PFSK-1 (cell line): ENCODE measurements at regions not wholly inside any gene's neighbourhood (a gene's known extent, or its start where the extent isn't known, plus 50 kb on each side); places are given as distances from the start of the nearest gene placed in this dataset.

ENCODE experiments used
- FOXP2 ChIP-seq: optimal IDR thresholded peaks from 2 replicates; pipeline ENCODE3; 2011; ENCODE audit warnings: borderline replicate concordance, control low read depth, inconsistent platforms; ENCODE audit not compliant: insufficient read depth; ENCODE audit errors: extremely low read length, extremely low read depth
- POLR2AphosphoS5 ChIP-seq: IDR thresholded peaks from 2 replicates; pipeline ENCODE4 v1.6.1; 2012; ENCODE audit warnings: low read depth, mild to moderate bottlenecking, control low read depth, low read length, moderate library complexity
- SIN3A ChIP-seq: IDR thresholded peaks from 2 replicates; pipeline ENCODE4 v1.6.1; 2012; ENCODE audit warnings: mild to moderate bottlenecking, low read length, moderate library complexity, borderline replicate concordance; ENCODE audit not compliant: insufficient read depth
- TAF1 ChIP-seq: IDR thresholded peaks from 2 replicates; pipeline ENCODE4 v1.6.1; 2012; ENCODE audit warnings: low read length, control low read depth, borderline replicate concordance; ENCODE audit not compliant: insufficient read depth
- TF ChIP-seq, protein P1 (sequence below), 2 experiments: IDR thresholded peaks; 2 replicates each; pipeline versions ENCODE4 v1.6.1 to v1.8.0; 2011 to 2012; ENCODE audit warnings: low read depth in 2 of 2, low read length in 2 of 2, control low read depth in 1 of 2, inconsistent platforms in 1 of 2, mild to moderate bottlenecking in 1 of 2, moderate library complexity in 1 of 2; ENCODE audit not compliant: insufficient read depth in 1 of 2

DNA sequence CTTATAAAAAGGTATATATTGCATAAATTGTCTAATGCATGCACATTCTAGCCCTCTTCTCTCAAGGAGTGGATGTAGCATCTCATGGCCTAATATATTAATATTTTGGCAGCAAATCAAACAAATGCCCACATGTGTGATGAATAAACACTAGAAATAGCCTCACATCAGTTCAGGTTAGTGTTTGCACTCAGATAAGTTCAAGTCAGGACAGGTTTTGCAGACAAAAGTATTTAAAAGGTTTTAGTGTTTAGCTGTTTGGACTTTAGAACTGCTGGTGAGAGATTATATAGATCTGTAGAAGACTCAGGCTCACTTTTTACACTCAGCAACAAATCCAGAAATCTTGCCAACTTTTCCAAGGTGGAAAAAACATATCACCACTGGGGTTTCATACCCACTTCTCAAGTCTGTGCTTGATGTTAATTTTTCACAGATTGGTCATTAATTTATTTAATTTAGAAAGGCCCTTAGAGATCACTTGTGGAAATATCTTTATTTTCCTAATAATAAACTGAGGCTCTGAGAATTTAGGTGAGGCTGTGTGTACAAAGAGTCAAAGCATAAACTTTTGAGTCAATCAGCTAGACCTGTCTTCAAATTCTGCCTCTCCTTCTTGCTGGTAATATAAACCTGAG lies 362.6 kb downstream of the GASK1B start:
- TF ChIP-seq FOXP2 (no peak), SIN3A (no peak)
- TF ChIP-seq, protein P1, sequence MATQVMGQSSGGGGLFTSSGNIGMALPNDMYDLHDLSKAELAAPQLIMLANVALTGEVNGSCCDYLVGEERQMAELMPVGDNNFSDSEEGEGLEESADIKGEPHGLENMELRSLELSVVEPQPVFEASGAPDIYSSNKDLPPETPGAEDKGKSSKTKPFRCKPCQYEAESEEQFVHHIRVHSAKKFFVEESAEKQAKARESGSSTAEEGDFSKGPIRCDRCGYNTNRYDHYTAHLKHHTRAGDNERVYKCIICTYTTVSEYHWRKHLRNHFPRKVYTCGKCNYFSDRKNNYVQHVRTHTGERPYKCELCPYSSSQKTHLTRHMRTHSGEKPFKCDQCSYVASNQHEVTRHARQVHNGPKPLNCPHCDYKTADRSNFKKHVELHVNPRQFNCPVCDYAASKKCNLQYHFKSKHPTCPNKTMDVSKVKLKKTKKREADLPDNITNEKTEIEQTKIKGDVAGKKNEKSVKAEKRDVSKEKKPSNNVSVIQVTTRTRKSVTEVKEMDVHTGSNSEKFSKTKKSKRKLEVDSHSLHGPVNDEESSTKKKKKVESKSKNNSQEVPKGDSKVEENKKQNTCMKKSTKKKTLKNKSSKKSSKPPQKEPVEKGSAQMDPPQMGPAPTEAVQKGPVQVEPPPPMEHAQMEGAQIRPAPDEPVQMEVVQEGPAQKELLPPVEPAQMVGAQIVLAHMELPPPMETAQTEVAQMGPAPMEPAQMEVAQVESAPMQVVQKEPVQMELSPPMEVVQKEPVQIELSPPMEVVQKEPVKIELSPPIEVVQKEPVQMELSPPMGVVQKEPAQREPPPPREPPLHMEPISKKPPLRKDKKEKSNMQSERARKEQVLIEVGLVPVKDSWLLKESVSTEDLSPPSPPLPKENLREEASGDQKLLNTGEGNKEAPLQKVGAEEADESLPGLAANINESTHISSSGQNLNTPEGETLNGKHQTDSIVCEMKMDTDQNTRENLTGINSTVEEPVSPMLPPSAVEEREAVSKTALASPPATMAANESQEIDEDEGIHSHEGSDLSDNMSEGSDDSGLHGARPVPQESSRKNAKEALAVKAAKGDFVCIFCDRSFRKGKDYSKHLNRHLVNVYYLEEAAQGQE (IDR thresholded peaks at IDR 0.05; ENCODE audit: insufficient read depth in 1 of 2, low read depth in 2 of 2, low read length in 2 of 2) = no peak

DNA sequence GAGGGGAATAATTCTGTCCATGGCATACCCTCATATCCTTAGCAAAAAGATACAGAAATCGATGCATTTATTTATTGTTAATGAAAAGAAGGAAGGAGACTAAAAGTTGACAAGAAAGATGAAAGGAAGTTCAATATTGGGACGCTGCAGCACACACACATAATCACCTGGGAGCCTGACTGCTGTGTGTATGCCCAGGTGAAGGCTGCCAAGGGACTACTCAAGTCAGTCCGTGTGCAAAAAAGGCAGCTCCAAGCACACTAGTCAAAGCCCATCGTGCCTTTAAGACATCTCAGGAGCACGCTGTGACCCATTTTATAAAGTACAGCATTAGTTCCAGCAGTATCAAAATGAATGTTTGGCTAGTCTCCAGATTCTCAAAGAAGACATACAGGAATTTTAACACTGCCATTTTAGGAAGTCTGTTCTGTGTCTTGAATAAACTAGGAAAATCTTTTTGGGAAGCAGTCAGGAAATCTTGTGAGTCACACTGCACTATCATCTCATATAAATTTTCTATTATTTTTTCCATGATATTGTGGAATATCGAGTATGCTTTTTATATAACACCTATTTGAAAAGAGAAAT lies 363.9 kb downstream of the GASK1B start:
- no peak for TF ChIP-seq FOXP2
- no peak for TF ChIP-seq TAF1
- no peak for TF ChIP-seq SIN3A
- no peak for TF ChIP-seq POLR2AphosphoS5
- TF ChIP-seq, protein P1 (IDR thresholded peaks at IDR 0.05; ENCODE audit: insufficient read depth in 1 of 2, low read depth in 2 of 2, low read length in 2 of 2) = no peak

DNA sequence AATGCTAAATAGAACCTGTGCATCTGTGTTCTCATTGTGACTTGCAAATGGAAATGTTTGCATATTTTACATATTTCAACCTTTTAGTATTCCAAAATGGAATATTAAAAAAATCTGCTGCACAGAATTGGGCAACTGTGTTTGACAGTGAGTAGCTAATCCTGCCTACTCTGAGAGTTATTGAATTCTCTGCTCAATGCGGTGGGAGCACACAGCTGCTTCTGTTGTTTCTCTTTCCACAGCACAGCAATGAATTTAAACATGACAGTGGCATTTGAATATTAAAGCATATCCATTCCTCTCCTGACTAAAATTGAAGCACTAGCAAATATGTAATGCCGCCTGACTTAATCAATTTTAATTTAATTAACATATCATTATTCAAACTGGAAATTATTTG lies 366.6 kb downstream of the GASK1B start:
- TF ChIP-seq TAF1 (no peak), FOXP2 (no peak)
- TF ChIP-seq, protein P1 (IDR thresholded peaks at IDR 0.05; ENCODE audit: insufficient read depth in 1 of 2, low read depth in 2 of 2, low read length in 2 of 2) = no peak

DNA sequence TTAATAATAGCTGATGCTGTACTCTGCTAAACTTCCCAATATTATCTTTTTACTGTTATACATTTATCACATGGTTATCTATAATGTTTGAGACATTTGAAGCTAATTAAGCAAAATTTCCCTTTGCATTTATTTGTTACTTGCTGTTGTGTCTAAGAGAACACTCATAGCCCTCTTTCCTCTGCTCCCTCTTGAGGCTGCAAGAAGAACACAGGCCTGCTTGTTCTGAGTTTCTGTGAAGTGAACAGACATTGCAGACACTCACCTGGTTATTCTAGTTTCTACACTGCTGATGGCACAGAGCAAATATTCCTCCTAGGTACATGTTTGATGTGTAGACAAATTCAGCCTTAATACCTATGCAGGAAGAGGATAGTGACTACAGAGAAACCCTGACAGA lies 367.8 kb downstream of the GASK1B start:
- TF ChIP-seq FOXP2 = no peak
- TF ChIP-seq, protein P1 (IDR thresholded peaks at IDR 0.05; ENCODE audit: insufficient read depth in 1 of 2, low read depth in 2 of 2, low read length in 2 of 2) = no peak
- TF ChIP-seq TAF1 = no peak
- TF ChIP-seq POLR2AphosphoS5 = no peak
- no peak for TF ChIP-seq SIN3A
